CD8-positive, alpha-beta memory T cell (primary cell): ENCODE measurements at regions not wholly inside any gene's neighbourhood (a gene's known extent, or its start where the extent isn't known, plus 50 kb on each side); places are given as distances from the start of the nearest gene placed in this dataset.

Source experiments
- CTCF ChIA-PET: fragments of 350-600 bp; sonication (Branson Sonifier 250); formaldehyde crosslinking; loops from one replicate; lab custom pipeline; 2021; ENCODE audit warnings: antibody characterized with exemption; lab: Charles Lee
- POLR2A ChIA-PET: fragments of 350-600 bp; sonication (Branson Sonifier 250); formaldehyde crosslinking; loops from one replicate; lab custom pipeline; 2021; ENCODE audit warnings: antibody characterized with exemption; lab: Charles Lee
- DNase-seq, 5 donors: peaks; one replicate each; pipeline versions ENCODE4 v3.0.0 to v3.0.0-alpha.2; 2020 to 2022; ENCODE audit warnings: mixed read lengths in 1 of 5
- H3K27ac ChIP-seq: one replicate; pipeline ENCODE4 v1.7.0; 2013; ENCODE audit warnings: low read depth, mild to moderate bottlenecking, low read length, moderate library complexity
- H3K27me3 ChIP-seq: 2 replicates; pipeline ENCODE4 v1.7.0; 2013; ENCODE audit warnings: low read length, mild to moderate bottlenecking; ENCODE audit not compliant: insufficient read depth, poor library complexity, severe bottlenecking
- H3K36me3 ChIP-seq: 2 replicates; pipeline ENCODE4 v1.7.0; 2013; ENCODE audit warnings: mild to moderate bottlenecking, low read length, moderate library complexity; ENCODE audit not compliant: insufficient read depth
- H3K4me1 ChIP-seq: 2 replicates; pipeline ENCODE4 v1.7.0; 2013; ENCODE audit warnings: mild to moderate bottlenecking, low read length, moderate library complexity; ENCODE audit not compliant: insufficient read depth
- H3K4me3 ChIP-seq: 2 replicates; pipeline ENCODE4 v1.7.0; 2013; ENCODE audit warnings: mild to moderate bottlenecking, low read length
- H3K9me3 ChIP-seq: 2 replicates; pipeline ENCODE4 v1.7.0; 2013; ENCODE audit warnings: mild to moderate bottlenecking, low read length
- H3K27ac Mint-ChIP-seq, 8 donors: one replicate each; pipeline ENCODE4 v1.8.0; 2020 to 2021; ENCODE audit warnings: mixed read lengths in 8 of 8, mild to moderate bottlenecking in 6 of 8, inconsistent platforms in 3 of 8, moderate library complexity in 3 of 8
- H3K27me3 Mint-ChIP-seq, 2 donors: one replicate each; pipeline ENCODE4 v1.8.0; 2020 to 2021; ENCODE audit warnings: mixed read lengths in 2 of 2, mild to moderate bottlenecking in 1 of 2, moderate library complexity in 1 of 2
- H3K36me3 Mint-ChIP-seq, 3 donors: one replicate each; pipeline ENCODE4 v1.8.0; 2020 to 2021; ENCODE audit warnings: mixed read lengths in 3 of 3, inconsistent platforms in 1 of 3, mild to moderate bottlenecking in 1 of 3
- H3K4me1 Mint-ChIP-seq, 3 donors: one replicate each; pipeline ENCODE4 v1.8.0; 2020 to 2021; ENCODE audit warnings: mixed read lengths in 3 of 3, inconsistent platforms in 1 of 3, mild to moderate bottlenecking in 1 of 3
- H3K4me3 Mint-ChIP-seq, 7 donors: one replicate each; pipeline ENCODE4 v1.8.0; 2020 to 2021; ENCODE audit warnings: mixed read lengths in 7 of 7, mild to moderate bottlenecking in 6 of 7, moderate library complexity in 4 of 7, inconsistent platforms in 2 of 7
- H3K9me3 Mint-ChIP-seq, 5 donors: one replicate each; pipeline ENCODE4 v1.8.0; 2020 to 2022; ENCODE audit warnings: mixed read lengths in 5 of 5, mild to moderate bottlenecking in 3 of 5, moderate library complexity in 2 of 5, inconsistent platforms in 1 of 5

GRCh38 chr17:79374087-79374689 lies 236.7 kb downstream of the RBFOX3 start:
- Histone ChIP-seq H3K9me3 (no peaks in the 10 kb centered on the region), H3K36me3 (no peaks in the 10 kb centered on the region), H3K27me3 (no peaks in the 10 kb centered on the region), H3K4me3 (no peak overlapping the region), H3K4me1 (no peaks in the 10 kb centered on the region), H3K27ac (no peak overlapping the region)
- CTCF ChIA-PET, result no interaction called here
- Mint-ChIP-seq H3K9me3 (no peaks in the 10 kb centered on the region), H3K36me3 (no peaks in the 10 kb centered on the region), H3K27ac (no peak overlapping the region), H3K27me3 (peaks cover 13 to 44% of the 10 kb centered on the region in 2 donors), H3K4me1 (no peaks in the 10 kb centered on the region), H3K4me3 (no peak overlapping the region)
- DNase-seq, result no peak
- POLR2A ChIA-PET, result no interaction called here

- no peak overlapping the region for H3K27ac Mint-ChIP-seq
- DNase-seq, result no peak
- no peaks in the 10 kb centered on the region for H3K36me3 ChIP-seq
- no peaks in the 10 kb centered on the region for H3K4me1 Mint-ChIP-seq
- H3K27ac ChIP-seq, result no peak overlapping the region
- H3K9me3 Mint-ChIP-seq, result no peaks in the 10 kb centered on the region
- peaks cover 11 to 41% of the 10 kb centered on the region in 2 donors for H3K27me3 Mint-ChIP-seq
- CTCF ChIA-PET, result no interaction called here
- H3K9me3 ChIP-seq, result no peaks in the 10 kb centered on the region
- no peaks in the 10 kb centered on the region for H3K4me1 ChIP-seq
- no peaks in the 10 kb centered on the region for H3K36me3 Mint-ChIP-seq
- no peaks in the 10 kb centered on the region for H3K27me3 ChIP-seq
- POLR2A ChIA-PET, result no interaction called here
- H3K4me3 Mint-ChIP-seq, result no peak overlapping the region
- no peak overlapping the region for H3K4me3 ChIP-seq
Observed at GRCh38 chr17:79372470-79373238, 238.2 kb downstream of the RBFOX3 start.

GRCh38 chr17:79371984-79372383 lies 238.9 kb downstream of the RBFOX3 start:
- Histone ChIP-seq H3K27me3 (no peaks in the 10 kb centered on the region), H3K4me1 (no peaks in the 10 kb centered on the region), H3K9me3 (no peaks in the 10 kb centered on the region), H3K27ac (no peak overlapping the region), H3K36me3 (no peaks in the 10 kb centered on the region), H3K4me3 (no peak overlapping the region)
- Mint-ChIP-seq H3K27me3 (peaks cover 8 to 36% of the 10 kb centered on the region in 2 donors), H3K27ac (peak overlapping the region in 1 of 8 donors; percentile 57), H3K36me3 (no peaks in the 10 kb centered on the region), H3K4me3 (no peak overlapping the region), H3K9me3 (no peaks in the 10 kb centered on the region), H3K4me1 (no peaks in the 10 kb centered on the region)
- ChIA-PET CTCF (no interaction called here), POLR2A (no interaction called here)
- DNase-seq, result no peak

- no peaks in the 10 kb centered on the region for H3K4me1 Mint-ChIP-seq
- POLR2A ChIA-PET, result no interaction called here
- H3K4me3 Mint-ChIP-seq, result peak overlapping the region in 1 of 7 donors; percentile 0
- DNase-seq, result no peak
- Histone ChIP-seq H3K27ac (no peak overlapping the region), H3K36me3 (no peaks in the 10 kb centered on the region), H3K4me1 (no peaks in the 10 kb centered on the region), H3K9me3 (no peaks in the 10 kb centered on the region), H3K4me3 (no peak overlapping the region), H3K27me3 (no peaks in the 10 kb centered on the region)
- no peak overlapping the region for H3K27ac Mint-ChIP-seq
- no peaks in the 10 kb centered on the region for H3K36me3 Mint-ChIP-seq
- peaks cover 7 to 29% of the 10 kb centered on the region in 2 donors for H3K27me3 Mint-ChIP-seq
- H3K9me3 Mint-ChIP-seq, result no peaks in the 10 kb centered on the region
- CTCF ChIA-PET, result no interaction called here
Observed at GRCh38 chr17:79370594-79370993, 240.3 kb downstream of the RBFOX3 start.

GRCh38 chr17:79370126-79370525 lies 240.7 kb downstream of the RBFOX3 start:
- Mint-ChIP-seq H3K36me3 (no peaks in the 10 kb centered on the region), H3K4me1 (no peaks in the 10 kb centered on the region), H3K27me3 (peaks cover 7 to 27% of the 10 kb centered on the region in 2 donors), H3K27ac (no peak overlapping the region), H3K9me3 (no peaks in the 10 kb centered on the region), H3K4me3 (no peak overlapping the region)
- Histone ChIP-seq H3K27ac (no peak overlapping the region), H3K9me3 (no peaks in the 10 kb centered on the region), H3K27me3 (no peaks in the 10 kb centered on the region), H3K4me3 (no peak overlapping the region), H3K36me3 (no peaks in the 10 kb centered on the region), H3K4me1 (no peaks in the 10 kb centered on the region)
- DNase-seq, result no peak
- POLR2A ChIA-PET, result no interaction called here
- CTCF ChIA-PET, result no interaction called here

GRCh38 chr17:79369532-79369931 lies 241.3 kb downstream of the RBFOX3 start:
- Mint-ChIP-seq H3K4me3 (no peak overlapping the region), H3K9me3 (no peaks in the 10 kb centered on the region), H3K36me3 (no peaks in the 10 kb centered on the region), H3K27me3 (peaks cover 7 to 24% of the 10 kb centered on the region in 2 donors), H3K27ac (no peak overlapping the region), H3K4me1 (no peaks in the 10 kb centered on the region)
- no peaks in the 10 kb centered on the region for H3K4me1 ChIP-seq
- H3K9me3 ChIP-seq, result no peaks in the 10 kb centered on the region
- CTCF ChIA-PET, result no interaction called here
- H3K27me3 ChIP-seq, result no peaks in the 10 kb centered on the region
- H3K27ac ChIP-seq, result no peak overlapping the region
- POLR2A ChIA-PET, result no interaction called here
- H3K36me3 ChIP-seq, result no peaks in the 10 kb centered on the region
- H3K4me3 ChIP-seq, result no peak overlapping the region
- DNase-seq, result no peak

GRCh38 chr17:79369001-79369400 lies 241.8 kb downstream of the RBFOX3 start:
- no peaks in the 10 kb centered on the region for H3K27me3 ChIP-seq
- Mint-ChIP-seq H3K27me3 (peaks cover 7 to 22% of the 10 kb centered on the region in 2 donors), H3K9me3 (no peaks in the 10 kb centered on the region), H3K27ac (no peak overlapping the region), H3K4me1 (no peaks in the 10 kb centered on the region), H3K4me3 (no peak overlapping the region), H3K36me3 (no peaks in the 10 kb centered on the region)
- H3K36me3 ChIP-seq, result no peaks in the 10 kb centered on the region
- ChIA-PET CTCF (no interaction called here), POLR2A (no interaction called here)
- no peaks in the 10 kb centered on the region for H3K4me1 ChIP-seq
- no peak overlapping the region for H3K27ac ChIP-seq
- no peak for DNase-seq
- H3K4me3 ChIP-seq, result no peak overlapping the region
- no peaks in the 10 kb centered on the region for H3K9me3 ChIP-seq

- Mint-ChIP-seq H3K4me3 (no peak overlapping the region), H3K36me3 (no peaks in the 10 kb centered on the region), H3K9me3 (no peaks in the 10 kb centered on the region), H3K27me3 (peaks cover 7 to 25% of the 10 kb centered on the region in 2 donors), H3K27ac (no peak overlapping the region), H3K4me1 (no peaks in the 10 kb centered on the region)
- Histone ChIP-seq H3K27ac (no peak overlapping the region), H3K27me3 (no peaks in the 10 kb centered on the region), H3K4me1 (no peaks in the 10 kb centered on the region), H3K36me3 (no peaks in the 10 kb centered on the region), H3K9me3 (no peaks in the 10 kb centered on the region), H3K4me3 (no peak overlapping the region)
- POLR2A ChIA-PET, result no interaction called here
- CTCF ChIA-PET, result no interaction called here
- DNase-seq, result no peak
Observed at GRCh38 chr17:79368521-79368920, 242.3 kb downstream of the RBFOX3 start.
